ENCODE measurements at regions not wholly inside any gene's neighbourhood (a gene's known extent, or its start where the extent isn't known, plus 50 kb on each side); places are given as distances from the start of the nearest gene placed in this dataset.
"Not testable (repeated sequence)": the region's sequence is repeated elsewhere in the genome, so short reads cannot be mapped to it uniquely, and the experiment has no call there.

- DNase-seq: no peak
These were observed 54.3 kb upstream of the LRCH1 start for GRCh38 chr13:46498650-46499049.

GRCh38 chr13:46496086-46496485 is 56.9 kb upstream of the LRCH1 start:
- no peak for DNase-seq

- DNase-seq: no peak
These were observed 57.3 kb upstream of the LRCH1 start for GRCh38 chr13:46495651-46496050.

- no peak for DNase-seq
These were observed 57.9 kb upstream of the LRCH1 start for GRCh38 chr13:46495066-46495465.

- DNase-seq: peak; percentile 10
These were observed 60.0 kb upstream of the LRCH1 start for GRCh38 chr13:46492946-46493345.

- DNase-seq: no peak
These were observed 61.3 kb upstream of the LRCH1 start for GRCh38 chr13:46491641-46492040.

- not testable (repeated sequence) for DNase-seq
These were observed 62.3 kb upstream of the LRCH1 start for GRCh38 chr13:46490713-46491112.

- no peak for DNase-seq
These were observed 62.8 kb upstream of the LRCH1 start for GRCh38 chr13:46490129-46490528.

GRCh38 chr13:46489586-46490023 is 63.4 kb upstream of the LRCH1 start:
- DNase-seq: peak; percentile 16

- no peak for DNase-seq
These were observed 65.2 kb upstream of the LRCH1 start for GRCh38 chr13:46487748-46488147.

GRCh38 chr13:46486270-46486669 is 66.7 kb upstream of the LRCH1 start:
- no peak for DNase-seq

GRCh38 chr13:46484561-46484960 is 68.4 kb upstream of the LRCH1 start:
- DNase-seq: no peak

GRCh38 chr13:46481166-46481565 is 71.8 kb upstream of the LRCH1 start:
- DNase-seq: no peak

- DNase-seq: no peak
These were observed 72.8 kb upstream of the LRCH1 start for GRCh38 chr13:46480131-46480530.

- DNase-seq: no peak
These were observed 73.3 kb upstream of the LRCH1 start for GRCh38 chr13:46479691-46480090.

GRCh38 chr13:46479283-46479682 is 73.7 kb upstream of the LRCH1 start:
- DNase-seq: no peak

GRCh38 chr13:46478651-46479050 is 74.3 kb upstream of the LRCH1 start:
- no peak for DNase-seq

GRCh38 chr13:46476174-46476573 is 76.8 kb upstream of the LRCH1 start:
- no peak for DNase-seq

GRCh38 chr13:46475541-46475991 is 77.4 kb upstream of the LRCH1 start:
- DNase-seq: no peak

GRCh38 chr13:46473806-46474205 is 79.2 kb upstream of the LRCH1 start:
- no peak for DNase-seq

- DNase-seq: no peak
These were observed 80.6 kb upstream of the LRCH1 start for GRCh38 chr13:46472384-46472783.

GRCh38 chr13:46469699-46470098 is 82.6 kb upstream of the RUBCNL start:
- DNase-seq: not testable (repeated sequence)

GRCh38 chr13:46468570-46469463 is 81.8 kb upstream of the RUBCNL start:
- no peak for DNase-seq

GRCh38 chr13:46467694-46468093 is 80.6 kb upstream of the RUBCNL start:
- not testable (repeated sequence) for DNase-seq

GRCh38 chr13:46466074-46466473 is 79.0 kb upstream of the RUBCNL start:
- not testable (repeated sequence) for DNase-seq

Measured in NCI-H446 treated with DMSO at 0.1 percent for 48 hours (cell line).